Breast epithelium (tissue), 4 donors: ENCODE measurements at regions not wholly inside any gene's neighbourhood (a gene's known extent, or its start where the extent isn't known, plus 50 kb on each side); places are given as distances from the start of the nearest gene placed in this dataset.

Source experiments
- DNase-seq, 2 donors: peaks; one replicate each; pipeline ENCODE4 v3.0.0-alpha.2; 2019; ENCODE audit warnings: low spot score in 2 of 2
- H3K27ac ChIP-seq, 2 donors: fragments of 200-600 bp; sonication (generic) in 1 of 2; one replicate each; pipeline ENCODE4 v1.5.1; 2016 to 2019; ENCODE audit warnings: mild to moderate bottlenecking in 1 of 2
- H3K27me3 ChIP-seq, 2 donors: fragments of 200-600 bp; sonication (generic) in 1 of 2; one replicate each; pipeline versions ENCODE4 v1.5.1 to v1.6.0; 2017 to 2019; ENCODE audit warnings: control low read depth in 1 of 2, mild to moderate bottlenecking in 1 of 2
- H3K36me3 ChIP-seq: fragments of 200-600 bp; one replicate; pipeline ENCODE4 v1.5.1; 2019
- H3K4me1 ChIP-seq, 2 donors: fragments of 200-600 bp; sonication (generic); one replicate each; pipeline ENCODE4 v1.5.1; 2016 to 2019; ENCODE audit warnings: control low read depth in 1 of 2
- H3K4me3 ChIP-seq, 3 donors: fragments of 200-600 bp; sonication (generic); 1 replicate in 2 of 3; 2 replicates in 1 of 3; pipeline ENCODE4 v1.5.1; 2016 to 2019; ENCODE audit warnings: mild to moderate bottlenecking in 3 of 3, moderate library complexity in 2 of 3
- H3K9me3 ChIP-seq, 2 donors: fragments of 200-600 bp; sonication (generic) in 1 of 2; one replicate each; pipeline ENCODE4 v1.5.1; 2016 to 2019; ENCODE audit warnings: control low read depth in 1 of 2
- POLR2A ChIP-seq: fragments of 450-650 bp; IDR thresholded peaks from one replicate; pipeline ENCODE4 v1.6.1; 2016; ENCODE audit warnings: antibody characterized with exemption, mild to moderate bottlenecking, moderate library complexity
- POLR2AphosphoS5 ChIP-seq, 3 donors: sonication (generic); formaldehyde crosslinking; IDR thresholded peaks; one replicate each; pipeline ENCODE4 v1.6.1; 2017; ENCODE audit warnings: antibody characterized with exemption in 3 of 3
- intact Hi-C: fragments of 100-400 bp; cut with DNase I; formaldehyde crosslinking; loops from one replicate; pipeline ENCODE4 v1.15.1; 2023; ENCODE audit warnings: low total_unique reads
- TF ChIP-seq, protein P1 (sequence below), 3 donors: fragments of 450-650 bp; IDR thresholded peaks; one replicate each; pipeline ENCODE4 v1.5.1; 2016 to 2017; ENCODE audit warnings: antibody characterized with exemption in 3 of 3, mild to moderate bottlenecking in 3 of 3, moderate library complexity in 3 of 3

DNA sequence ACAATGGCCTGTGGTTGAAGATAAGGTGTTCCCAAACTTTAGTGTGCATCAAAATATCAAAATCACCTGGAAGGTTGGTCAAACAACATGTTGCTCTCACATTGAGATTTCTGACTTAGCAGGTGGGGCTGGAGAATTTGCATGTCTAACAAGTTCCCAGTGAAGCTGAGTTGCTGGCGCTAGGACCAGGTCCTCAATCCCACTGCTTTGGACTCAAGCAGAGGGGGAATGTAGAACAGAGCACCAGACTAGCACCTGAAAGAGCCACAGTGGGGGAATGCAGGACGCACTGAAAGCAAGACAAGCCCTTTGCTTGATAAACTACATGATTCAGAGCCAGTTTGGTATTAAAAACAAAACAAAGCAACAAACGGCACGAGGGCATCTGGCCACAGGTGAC is 458.1 kb downstream of the MTRR start:
- Histone ChIP-seq H3K4me3 (no peak overlapping the region), H3K27me3 (no peaks in the 10 kb centered on the region), H3K27ac (no peak overlapping the region), H3K4me1 (no peaks in the 10 kb centered on the region), H3K36me3 (no peaks in the 10 kb centered on the region), H3K9me3 (no peaks in the 10 kb centered on the region)
- intact Hi-C loops: no loop called here
- TF ChIP-seq POLR2A (no peak), POLR2AphosphoS5 (IDR thresholded peaks at IDR 0.05) (no peak)
- TF ChIP-seq, protein P1, sequence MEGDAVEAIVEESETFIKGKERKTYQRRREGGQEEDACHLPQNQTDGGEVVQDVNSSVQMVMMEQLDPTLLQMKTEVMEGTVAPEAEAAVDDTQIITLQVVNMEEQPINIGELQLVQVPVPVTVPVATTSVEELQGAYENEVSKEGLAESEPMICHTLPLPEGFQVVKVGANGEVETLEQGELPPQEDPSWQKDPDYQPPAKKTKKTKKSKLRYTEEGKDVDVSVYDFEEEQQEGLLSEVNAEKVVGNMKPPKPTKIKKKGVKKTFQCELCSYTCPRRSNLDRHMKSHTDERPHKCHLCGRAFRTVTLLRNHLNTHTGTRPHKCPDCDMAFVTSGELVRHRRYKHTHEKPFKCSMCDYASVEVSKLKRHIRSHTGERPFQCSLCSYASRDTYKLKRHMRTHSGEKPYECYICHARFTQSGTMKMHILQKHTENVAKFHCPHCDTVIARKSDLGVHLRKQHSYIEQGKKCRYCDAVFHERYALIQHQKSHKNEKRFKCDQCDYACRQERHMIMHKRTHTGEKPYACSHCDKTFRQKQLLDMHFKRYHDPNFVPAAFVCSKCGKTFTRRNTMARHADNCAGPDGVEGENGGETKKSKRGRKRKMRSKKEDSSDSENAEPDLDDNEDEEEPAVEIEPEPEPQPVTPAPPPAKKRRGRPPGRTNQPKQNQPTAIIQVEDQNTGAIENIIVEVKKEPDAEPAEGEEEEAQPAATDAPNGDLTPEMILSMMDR (IDR thresholded peaks at IDR 0.05): no peak
- DNase-seq: no peak

DNA sequence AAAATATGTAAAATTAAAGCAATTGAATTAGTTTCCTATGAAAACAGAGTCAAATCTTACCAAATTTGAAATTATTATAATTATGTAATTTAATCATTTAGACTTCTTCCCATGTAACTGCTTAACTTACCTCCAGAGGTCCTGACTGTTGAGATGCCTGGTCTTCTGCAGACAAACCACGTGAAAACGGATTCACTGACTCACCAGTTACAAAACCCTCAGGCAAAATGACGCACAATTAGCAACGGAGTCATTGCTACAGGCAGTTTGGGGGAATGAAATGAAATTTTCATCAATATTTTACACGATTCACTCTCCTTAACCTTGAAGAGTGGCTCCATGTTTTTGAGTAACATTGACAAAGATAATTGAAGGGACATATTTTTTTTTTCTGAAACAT is 460.8 kb downstream of the MTRR start:
- no peaks in the 10 kb centered on the region for H3K4me1 ChIP-seq
- H3K36me3 ChIP-seq: no peaks in the 10 kb centered on the region
- no peak for TF ChIP-seq POLR2A
- TF ChIP-seq POLR2AphosphoS5 (IDR thresholded peaks at IDR 0.05): no peak
- TF ChIP-seq, protein P1 (IDR thresholded peaks at IDR 0.05): no peak
- H3K9me3 ChIP-seq: no peaks in the 10 kb centered on the region
- DNase-seq: no peak
- intact Hi-C loops: no loop called here
- no peak overlapping the region for H3K27ac ChIP-seq
- H3K27me3 ChIP-seq: no peaks in the 10 kb centered on the region
- H3K4me3 ChIP-seq: no peak overlapping the region

DNA sequence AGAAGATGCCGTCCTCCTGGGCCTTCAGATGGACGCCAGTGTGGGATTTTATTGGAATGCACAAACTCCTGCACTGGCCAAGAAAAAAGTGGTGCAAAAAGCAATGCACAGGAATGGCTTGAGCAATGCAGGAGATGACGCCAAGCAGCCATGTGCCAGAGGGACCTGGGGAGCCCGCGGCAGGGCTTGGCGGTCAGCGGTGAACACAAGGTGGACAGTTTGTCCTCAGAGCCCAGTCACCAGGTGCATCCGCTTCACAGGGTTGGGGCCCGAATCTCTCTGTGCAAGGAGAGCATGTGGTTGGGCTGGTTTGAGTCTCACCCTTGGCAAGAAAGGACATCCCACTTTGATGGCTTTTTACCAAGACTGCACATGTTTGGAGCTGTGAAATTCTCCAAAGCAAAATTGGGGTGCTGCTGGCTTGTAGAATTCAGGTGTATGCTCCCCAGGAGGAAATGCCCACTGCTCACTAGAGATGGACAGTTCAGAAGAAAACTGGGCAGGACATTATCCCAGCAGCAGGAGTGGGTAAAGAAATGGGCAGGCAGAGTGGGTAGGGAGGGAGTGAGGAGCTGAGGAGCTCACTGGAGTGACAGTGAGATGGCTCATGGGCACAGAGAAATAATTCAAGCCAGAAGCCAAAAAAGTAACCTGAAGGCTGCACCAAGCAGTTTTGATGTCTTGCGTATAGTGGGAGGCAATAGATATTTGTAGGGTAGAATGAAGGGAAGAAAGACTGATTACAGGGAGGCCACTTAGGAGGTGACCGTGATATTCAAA is 463.9 kb downstream of the MTRR start:
- DNase-seq: no peak
- Histone ChIP-seq H3K27me3 (no peaks in the 10 kb centered on the region), H3K4me3 (no peak overlapping the region), H3K9me3 (no peaks in the 10 kb centered on the region), H3K36me3 (no peaks in the 10 kb centered on the region), H3K4me1 (no peaks in the 10 kb centered on the region), H3K27ac (no peak overlapping the region)
- intact Hi-C loops: no loop called here
- TF ChIP-seq, protein P1 (IDR thresholded peaks at IDR 0.05): no peak
- TF ChIP-seq POLR2A (no peak), POLR2AphosphoS5 (IDR thresholded peaks at IDR 0.05) (no peak)

DNA sequence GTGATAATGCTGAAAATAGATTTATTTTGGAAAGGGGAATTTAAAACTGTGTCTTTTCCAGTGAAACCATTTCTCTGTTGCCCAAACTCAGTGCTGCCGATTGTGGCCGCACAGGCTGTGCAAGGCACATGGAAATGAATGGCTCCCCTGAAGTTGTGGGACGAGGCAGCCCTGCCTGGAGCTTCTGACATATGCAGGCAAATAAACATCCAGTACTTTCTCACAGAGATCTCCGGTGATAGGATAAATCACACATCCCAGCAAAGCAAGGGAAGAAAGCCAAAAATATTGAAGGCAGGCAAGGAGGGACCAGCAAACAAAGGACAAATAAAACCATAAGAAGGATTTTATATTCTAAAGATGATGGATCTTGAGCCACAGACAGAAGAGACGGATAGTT is 464.5 kb downstream of the MTRR start:
- no peaks in the 10 kb centered on the region for H3K9me3 ChIP-seq
- H3K4me3 ChIP-seq: no peak overlapping the region
- DNase-seq: no peak
- no peaks in the 10 kb centered on the region for H3K36me3 ChIP-seq
- no peak overlapping the region for H3K27ac ChIP-seq
- H3K27me3 ChIP-seq: no peaks in the 10 kb centered on the region
- no peaks in the 10 kb centered on the region for H3K4me1 ChIP-seq
- TF ChIP-seq POLR2A (no peak), POLR2AphosphoS5 (IDR thresholded peaks at IDR 0.05) (no peak)
- TF ChIP-seq, protein P1 (IDR thresholded peaks at IDR 0.05): no peak
- intact Hi-C loops: no loop called here

DNA sequence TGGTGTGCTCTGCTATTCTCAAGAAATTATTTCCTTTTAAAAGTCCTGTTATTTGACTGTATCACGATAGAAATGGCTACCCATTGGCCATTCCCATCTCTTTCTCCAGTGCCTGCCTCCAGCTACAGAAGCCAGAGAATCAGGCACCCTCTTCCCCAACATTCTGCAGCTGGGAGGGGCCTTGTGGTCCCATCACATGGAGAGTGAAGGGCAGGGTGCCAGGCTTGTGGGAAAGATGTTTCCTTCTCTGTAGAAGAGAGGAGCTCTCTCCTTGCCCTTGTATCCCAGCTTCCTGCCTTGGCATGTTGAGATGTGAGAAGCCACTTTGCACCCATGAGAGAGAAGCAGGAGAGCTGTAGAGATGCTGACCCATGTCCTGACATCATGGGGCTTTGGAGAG is 465.0 kb downstream of the MTRR start:
- no peak for DNase-seq
- Histone ChIP-seq H3K4me3 (no peak overlapping the region), H3K27ac (no peak overlapping the region), H3K9me3 (no peaks in the 10 kb centered on the region), H3K27me3 (no peaks in the 10 kb centered on the region), H3K4me1 (no peaks in the 10 kb centered on the region), H3K36me3 (no peaks in the 10 kb centered on the region)
- TF ChIP-seq, protein P1 (IDR thresholded peaks at IDR 0.05): no peak
- TF ChIP-seq POLR2AphosphoS5 (IDR thresholded peaks at IDR 0.05): no peak
- TF ChIP-seq POLR2A: no peak
- intact Hi-C loops: no loop called here
